Activated CD8-positive, alpha-beta memory T cell treated with anti-CD3 and anti-CD28 coated beads for 1 hour (primary cell): ENCODE measurements at regions not wholly inside any gene's neighbourhood (a gene's known extent, or its start where the extent isn't known, plus 50 kb on each side); places are given as distances from the start of the nearest gene placed in this dataset.
"Not testable (repeated sequence)": the region's sequence is repeated elsewhere in the genome, so short reads cannot be mapped to it uniquely, and the experiment has no call there.

ENCODE experiments used
- DNase-seq, 2 donors: peaks; one replicate each; pipeline ENCODE4 v3.0.0-alpha.2; 2020; ENCODE audit warnings: low read depth in 1 of 2; ENCODE audit errors: extremely low read depth in 1 of 2

DNA sequence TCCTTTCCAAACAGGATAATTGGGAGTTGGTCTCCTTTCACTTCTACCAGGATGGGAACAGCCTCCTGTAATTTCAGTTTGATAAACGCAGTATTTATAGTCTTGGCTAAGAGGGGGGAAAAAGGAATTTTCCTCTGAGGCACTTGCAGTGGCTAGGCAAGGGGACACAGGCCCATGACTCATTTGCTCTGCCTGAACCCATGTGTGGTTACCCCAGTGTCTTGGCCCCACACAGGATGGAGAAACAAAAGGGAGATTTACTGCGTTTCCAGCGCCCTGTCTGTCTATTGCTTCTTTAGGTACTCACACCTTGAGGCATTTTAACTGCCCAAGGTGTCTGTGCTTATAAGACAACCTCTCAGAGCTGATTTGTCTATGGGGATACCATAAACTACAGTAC is 74.8 kb upstream of the NEDD9 start:
- DNase-seq: no peak

DNA sequence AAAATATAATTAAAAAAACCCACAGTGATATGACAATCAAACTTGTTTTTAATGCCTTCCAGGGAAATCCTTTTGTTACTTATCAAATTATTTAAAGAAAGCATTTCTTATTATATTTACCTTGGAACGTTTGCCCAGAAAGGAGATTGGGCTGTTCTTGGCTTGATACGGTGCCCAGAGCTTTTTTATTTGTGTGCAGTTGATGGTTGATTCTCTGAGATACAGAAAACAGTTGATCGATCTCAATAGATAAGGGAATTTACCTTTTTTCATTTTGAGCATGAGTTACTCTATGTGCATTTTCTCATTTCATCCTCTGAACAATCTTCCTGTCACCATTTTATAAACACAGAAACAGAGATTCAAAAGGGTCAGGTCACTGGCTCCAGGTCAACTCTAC is 72.5 kb upstream of the NEDD9 start:
- no peak for DNase-seq

DNA sequence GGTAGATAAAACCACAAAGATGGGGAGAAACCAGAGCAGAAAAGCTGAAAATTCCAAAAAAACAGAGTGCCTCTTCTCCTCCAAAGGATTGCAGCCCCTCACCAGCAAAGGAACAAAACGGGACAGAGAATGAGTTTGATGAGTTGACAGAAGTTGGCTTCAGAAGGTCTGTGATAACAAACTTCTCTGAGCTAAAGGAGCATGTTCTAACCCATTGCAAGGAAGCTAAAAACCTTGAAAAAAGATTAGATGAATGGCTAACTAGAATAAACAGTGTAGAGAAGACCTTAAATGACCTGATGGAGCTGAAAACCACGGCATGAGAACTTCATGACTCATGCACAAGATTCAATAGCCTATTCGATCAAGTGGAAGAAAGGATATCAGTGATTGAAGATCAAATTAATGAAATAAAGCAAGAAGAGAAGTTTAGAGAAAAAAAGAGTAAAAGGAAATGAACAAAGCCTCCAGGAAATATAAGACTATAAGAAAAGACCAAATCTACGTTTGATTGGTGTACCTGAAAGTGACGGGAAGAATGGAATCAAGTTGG is 67.5 kb upstream of the NEDD9 start:
- not testable (repeated sequence) for DNase-seq

DNA sequence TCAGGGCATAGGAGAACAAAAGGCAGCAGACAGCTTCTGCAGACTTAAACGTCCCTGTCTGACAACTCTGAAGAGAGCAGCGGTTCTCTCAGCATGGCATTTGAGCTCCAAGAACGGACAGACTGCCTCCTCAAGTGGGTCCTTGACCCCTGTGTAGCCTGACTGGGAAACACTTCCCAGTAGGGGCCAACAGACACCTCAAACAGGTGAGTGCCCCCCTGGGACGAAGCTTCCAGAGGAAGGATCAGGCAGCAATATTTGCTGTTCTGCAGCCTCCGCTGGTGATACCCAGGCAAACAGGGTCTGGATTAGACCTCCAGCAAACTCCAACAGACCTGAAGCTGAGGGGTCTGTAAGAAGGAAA is 66.9 kb upstream of the NEDD9 start:
- not testable (repeated sequence) for DNase-seq

DNA sequence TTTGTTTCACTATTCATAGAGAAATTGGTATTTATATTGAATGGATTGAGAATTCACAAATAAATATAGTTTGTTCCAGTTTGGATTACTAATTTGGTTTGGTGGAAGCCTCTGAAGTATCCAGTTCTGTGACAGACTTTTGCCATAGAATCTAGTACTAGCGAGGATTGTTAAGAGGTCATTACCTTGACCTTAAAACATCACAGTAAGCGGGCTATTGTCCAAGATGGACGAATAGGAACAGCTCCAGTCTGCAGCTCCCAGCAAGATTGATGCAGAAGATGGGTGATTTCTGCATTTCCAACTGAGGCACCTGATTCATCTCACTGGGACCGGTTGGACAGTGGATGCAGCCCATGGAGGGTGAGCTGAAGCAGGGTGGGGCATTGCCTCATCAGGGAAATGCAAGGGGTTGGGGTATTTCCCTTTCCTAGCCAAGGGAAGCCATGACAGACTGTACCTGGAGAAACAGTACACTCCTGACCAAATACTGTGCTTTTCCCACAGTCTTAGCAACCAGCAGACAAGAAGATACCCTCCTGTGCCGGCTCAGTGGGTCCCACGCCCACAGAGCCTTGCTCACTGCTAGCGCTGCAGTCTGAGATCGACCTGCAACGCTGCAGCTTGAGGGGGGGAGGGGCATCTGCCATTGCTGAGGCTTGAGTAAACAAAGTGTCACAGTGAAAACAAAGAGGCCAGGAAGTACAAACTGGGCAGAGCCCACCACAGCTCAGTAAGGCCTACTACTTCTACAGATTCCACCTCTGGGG is 66.4 kb upstream of the NEDD9 start:
- no peak for DNase-seq

DNA sequence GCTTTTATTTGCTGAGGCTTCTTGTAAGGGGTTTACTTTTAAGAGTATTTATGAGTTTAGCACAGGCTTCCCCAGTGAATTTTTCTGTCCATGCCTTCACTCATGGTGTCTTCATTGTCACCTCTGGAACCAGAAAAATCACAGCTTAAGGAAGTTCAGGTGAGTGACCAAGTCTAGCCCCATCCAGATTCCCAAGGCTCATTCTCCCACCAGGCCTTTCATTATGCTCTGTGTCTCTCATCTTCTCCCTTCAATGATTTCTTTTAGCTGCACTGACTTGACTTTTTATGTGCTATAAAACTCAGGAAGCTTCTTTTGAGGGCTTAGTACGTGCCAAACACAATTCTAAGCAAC is 64.9 kb upstream of the NEDD9 start:
- no peak for DNase-seq

DNA sequence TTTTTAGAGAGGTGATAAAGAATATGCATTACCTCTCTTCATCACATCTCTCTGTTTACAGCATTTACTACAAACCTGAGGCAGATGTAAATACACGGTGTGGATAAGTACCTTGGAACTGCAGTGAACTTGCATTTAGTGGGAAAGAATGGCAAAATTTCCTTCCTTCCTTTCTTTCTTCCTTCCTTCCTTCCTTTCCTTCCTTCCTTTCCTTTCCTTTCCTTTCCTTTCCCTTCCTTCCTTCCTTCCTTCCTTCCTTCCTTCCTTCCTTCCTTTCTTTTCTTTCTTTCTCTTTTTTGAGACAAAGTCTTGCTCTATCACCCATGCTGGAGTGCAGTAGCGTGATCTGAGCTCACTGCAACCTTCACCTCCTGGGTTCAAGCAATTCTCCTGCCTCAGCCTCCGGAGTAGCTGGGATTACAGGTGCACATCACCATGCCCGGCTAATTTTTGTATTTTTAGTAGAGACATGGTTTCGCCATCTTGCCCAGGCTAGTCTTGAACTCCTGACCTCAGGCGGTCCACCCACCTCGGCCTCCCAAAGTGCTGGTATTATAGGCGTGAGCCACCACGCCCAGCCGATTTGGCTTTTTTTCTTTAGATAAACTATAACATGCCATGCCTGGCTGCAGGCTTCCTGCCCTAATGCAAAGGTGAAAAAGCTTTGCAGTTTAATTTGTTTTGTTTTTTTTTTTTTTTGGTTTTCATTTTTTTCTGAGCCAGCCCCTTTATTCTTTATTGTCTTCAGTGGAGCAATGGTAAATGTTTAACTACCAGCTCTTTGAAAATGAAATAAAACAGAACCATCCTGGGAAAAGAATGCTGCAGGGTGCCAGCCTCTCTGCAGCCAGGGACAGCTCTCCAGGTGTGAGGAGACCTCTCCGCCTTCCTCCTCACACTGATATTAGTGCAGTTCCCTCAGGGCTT is 64.2 kb upstream of the NEDD9 start:
- DNase-seq: no peak

DNA sequence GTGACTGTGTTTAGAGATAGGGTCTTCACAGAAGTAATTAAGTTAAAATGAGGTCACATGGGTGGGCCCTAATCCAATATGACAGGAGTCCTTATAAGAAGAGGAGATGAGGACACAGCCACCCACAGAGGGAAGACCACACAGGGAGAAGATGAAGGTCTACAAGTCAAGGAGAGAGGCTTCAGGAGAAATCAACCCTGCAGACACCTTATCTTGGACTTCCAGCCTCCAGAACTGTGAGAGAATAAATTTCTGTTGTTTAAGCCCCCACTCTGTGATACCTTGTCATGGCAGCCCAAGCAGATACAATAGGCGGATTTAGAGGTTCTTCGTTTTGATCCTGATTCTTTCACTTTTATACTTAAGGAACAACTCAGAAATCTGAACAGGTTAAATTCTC is 63.5 kb upstream of the NEDD9 start:
- no peak for DNase-seq

DNA sequence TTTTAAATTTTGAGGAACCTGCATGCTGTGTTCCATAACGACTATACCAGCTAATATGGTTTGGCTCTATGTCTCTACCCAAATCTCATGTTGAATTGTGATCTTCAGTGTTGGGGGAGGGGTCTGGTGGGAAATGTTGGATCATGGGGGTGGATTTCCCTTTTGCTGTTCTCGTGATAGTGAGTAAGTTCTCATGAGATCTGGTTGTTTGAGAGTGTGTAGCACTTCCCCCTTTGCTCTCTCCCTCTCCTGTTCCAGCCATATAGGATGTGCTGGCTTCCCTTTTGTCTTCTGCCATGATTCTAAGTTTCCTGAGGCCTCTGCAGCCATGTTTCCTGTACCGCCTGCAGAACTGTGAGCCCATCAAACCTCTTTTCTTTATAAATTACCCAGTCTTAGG is 61.8 kb upstream of the NEDD9 start:
- no peak for DNase-seq

DNA sequence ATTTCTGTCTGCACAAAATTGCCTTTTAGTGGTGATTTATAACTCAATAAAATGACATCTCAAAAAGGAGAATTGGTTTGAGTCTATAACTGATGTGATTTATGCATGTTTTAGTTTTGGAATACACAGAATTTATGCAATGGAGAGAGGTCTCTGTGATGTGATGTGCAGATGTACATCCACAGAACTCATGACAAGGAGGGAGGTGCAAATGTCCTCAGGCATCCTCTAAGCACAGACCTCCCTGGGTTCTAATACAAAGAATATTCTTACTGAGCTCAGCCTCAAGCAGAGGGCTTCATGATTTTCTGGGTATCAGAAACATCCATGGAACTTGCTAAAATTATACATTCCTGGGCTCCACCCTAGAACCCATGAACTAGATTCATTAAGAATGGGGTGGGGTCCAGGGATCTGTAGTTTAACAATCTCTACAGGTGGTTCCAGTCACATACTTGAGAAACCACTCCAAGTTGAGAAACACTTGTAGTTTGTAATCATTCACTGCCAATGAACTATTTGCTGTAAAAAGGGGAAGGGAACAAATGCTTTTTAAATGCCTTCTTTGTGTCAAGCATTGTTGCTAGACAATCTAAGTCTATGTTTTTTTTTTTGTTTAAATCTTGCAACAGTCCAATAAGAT is 60.2 kb upstream of the NEDD9 start:
- no peak for DNase-seq

DNA sequence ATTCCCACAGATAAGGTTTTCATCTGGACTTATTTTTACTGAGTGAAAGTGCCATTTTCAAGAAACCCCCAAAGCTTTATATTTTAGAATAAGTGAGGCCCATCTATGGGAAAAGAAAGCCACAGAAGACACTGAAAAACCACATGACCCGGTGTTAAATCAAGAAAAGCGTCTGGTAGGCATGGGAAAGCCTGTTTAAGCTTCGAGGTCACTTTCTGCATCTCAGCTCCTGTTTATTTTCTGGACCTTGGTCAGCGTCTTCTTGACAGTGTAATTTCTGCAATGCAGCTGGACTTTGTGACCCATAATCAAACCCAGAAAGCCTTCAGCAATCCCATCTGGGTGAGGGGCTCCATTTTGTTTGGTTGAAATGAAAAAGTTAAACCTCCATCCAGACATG is 59.6 kb upstream of the NEDD9 start:
- DNase-seq: no peak

DNA sequence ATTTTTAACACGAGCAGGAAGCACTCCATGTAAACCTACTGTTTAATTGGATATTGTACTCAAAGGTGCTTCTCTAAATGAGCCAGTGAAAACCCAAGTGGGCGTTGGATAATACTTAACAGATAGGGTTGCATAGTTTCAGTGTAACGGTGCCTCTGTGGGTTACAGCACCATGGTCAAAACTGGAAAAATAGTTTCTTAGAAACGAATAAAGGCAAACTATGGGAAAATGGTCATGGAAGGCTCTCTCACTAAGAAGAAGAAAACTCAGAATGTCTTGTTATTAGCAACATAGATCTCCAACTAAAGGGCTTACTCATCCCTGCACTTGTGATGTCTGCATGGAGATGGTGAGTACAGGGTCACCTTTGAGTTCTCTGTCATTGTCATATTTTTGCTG is 59.1 kb upstream of the NEDD9 start:
- no peak for DNase-seq

DNA sequence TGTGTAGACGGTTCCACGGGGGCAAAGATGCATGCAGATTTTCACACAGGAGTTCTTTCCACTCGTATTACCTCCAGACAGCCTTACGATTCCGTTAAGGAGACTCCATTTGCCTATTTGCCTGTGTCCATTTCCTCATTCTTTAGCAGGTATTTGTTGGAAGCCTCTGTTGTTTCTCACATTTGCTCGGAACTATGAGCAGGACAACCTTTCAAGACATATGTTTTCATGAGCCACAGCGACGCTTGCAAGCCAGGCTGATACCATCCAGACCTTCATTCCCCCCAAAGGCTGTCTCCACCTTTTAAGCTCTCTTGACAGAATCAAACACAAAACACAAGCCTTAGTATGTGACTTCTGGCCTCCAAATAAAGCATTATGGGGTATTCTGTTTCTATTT is 57.6 kb upstream of the NEDD9 start:
- DNase-seq: no peak

DNA sequence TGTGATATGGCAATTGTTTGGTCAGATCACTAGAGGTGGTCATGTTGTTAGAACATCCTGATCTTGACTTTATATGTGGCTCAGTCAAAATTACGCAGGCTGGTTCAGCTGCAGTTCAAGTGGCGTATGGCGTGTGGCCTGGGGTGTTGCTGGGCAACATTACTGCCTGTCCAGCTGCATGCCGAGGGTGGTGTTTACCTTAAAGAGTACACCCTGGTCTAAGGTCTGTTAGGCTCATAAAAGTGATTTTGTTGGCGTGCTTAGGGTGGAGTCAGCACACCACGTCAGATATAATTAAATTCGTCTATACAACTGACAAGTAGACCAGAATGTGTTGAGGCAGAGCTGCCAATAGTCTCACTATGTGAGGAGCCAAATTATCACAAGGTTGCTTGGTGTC is 55.6 kb upstream of the NEDD9 start:
- no peak for DNase-seq

DNA sequence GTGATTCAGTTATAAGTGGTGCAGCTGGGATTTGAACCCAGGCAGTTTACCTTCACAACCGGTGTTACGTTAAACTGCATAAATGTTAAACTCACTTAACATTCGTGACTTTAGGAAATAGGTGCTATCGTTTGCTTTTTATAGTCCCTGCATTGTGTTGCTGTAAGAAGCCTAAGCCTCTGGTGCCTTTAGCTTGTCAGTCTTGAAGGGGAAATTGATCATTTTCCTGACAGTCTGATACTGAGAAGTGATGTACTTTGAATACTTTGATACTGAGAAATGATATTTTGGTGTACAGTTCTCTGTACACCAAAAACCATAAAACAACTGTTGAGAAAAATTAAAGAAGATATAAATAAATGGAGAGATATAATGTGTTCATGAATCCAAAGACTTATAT is 52.5 kb upstream of the NEDD9 start:
- no peak for DNase-seq

DNA sequence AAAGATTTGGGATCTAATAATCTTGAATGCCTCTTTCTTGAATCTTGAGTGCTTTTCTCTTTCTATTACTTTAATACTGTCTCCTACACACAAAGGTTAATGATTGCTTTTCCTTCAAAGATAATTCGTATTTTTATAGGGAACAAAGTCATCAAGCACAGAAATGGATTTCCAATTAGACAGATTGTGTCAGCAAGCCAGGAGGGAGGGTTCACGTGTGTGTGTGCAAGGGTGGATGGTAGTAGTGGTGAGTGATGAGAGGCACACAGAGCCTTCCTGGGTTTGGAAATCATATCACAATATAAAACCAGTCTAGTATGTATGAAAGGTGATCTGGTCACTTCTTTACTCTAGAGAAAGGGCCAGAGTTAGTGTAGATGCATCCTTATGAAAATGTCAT is 51.2 kb upstream of the NEDD9 start:
- no peak for DNase-seq

DNA sequence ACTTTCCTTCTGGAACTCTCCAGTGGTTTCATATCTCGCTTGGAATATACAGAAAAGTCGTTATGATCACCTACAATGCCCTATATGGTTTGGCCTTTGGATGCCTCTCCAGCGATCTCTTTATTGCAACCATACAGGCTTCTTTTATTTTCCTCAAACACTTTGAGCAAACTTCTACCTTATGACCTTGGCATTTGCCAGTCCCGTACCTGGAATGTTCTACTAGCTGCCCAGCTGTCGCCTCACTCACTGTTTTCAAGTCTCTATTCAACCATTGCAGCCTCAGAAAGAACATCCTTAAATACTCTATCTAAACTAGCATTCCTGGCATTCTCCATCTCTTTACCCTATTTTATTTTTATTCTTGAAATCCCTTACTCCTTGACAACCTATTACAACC is 50.4 kb upstream of the NEDD9 start:
- no peak for DNase-seq
